Skeletal muscle cell (primary cell): ENCODE measurements at regions not wholly inside any gene's neighbourhood (a gene's known extent, or its start where the extent isn't known, plus 50 kb on each side); places are given as distances from the start of the nearest gene placed in this dataset.

Experiments used
- DNase-seq: peaks from one replicate; pipeline ENCODE4 v3.0.0-alpha.2; 2010; ENCODE audit warnings: low read depth
- H3K4me3 ChIP-seq: 2 replicates; pipeline ENCODE4 v1.5.1; 2011; ENCODE audit warnings: low read depth, mild to moderate bottlenecking, control low read depth, low read length, moderate library complexity

DNA sequence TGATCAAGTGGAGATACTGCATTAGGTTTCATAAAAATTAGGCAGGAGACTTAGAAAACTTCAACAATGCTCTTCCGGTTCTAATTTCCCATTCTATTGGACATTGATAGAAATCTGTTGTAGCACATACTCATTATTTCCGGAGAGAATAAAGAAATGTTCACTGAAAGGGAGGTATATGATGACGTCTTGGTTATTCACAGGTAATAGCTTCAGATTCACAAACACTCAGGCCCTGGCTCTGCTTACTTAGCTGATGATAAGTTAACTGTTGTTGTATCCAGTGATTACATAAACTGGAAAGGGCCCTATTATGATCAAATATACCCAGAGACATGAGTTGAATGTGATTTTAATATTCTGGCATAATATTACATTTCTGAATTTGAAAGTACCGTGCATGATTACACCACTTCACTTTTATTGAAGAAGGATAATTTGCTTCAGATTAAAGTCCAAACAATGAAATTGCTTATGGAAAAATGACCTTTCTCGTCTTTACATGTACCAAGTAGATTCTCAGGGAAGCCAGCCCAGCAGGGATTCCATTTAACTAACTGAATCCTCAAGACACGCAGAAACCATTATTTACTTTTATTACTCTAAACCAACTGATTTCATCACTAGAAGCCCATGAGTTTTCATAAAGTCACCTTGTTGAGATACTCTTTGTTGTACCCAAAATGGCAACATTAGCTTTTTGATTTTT is 288.0 kb upstream of the PITRM1 start:
- H3K4me3 ChIP-seq: no peak overlapping the region
- DNase-seq: no peak

DNA sequence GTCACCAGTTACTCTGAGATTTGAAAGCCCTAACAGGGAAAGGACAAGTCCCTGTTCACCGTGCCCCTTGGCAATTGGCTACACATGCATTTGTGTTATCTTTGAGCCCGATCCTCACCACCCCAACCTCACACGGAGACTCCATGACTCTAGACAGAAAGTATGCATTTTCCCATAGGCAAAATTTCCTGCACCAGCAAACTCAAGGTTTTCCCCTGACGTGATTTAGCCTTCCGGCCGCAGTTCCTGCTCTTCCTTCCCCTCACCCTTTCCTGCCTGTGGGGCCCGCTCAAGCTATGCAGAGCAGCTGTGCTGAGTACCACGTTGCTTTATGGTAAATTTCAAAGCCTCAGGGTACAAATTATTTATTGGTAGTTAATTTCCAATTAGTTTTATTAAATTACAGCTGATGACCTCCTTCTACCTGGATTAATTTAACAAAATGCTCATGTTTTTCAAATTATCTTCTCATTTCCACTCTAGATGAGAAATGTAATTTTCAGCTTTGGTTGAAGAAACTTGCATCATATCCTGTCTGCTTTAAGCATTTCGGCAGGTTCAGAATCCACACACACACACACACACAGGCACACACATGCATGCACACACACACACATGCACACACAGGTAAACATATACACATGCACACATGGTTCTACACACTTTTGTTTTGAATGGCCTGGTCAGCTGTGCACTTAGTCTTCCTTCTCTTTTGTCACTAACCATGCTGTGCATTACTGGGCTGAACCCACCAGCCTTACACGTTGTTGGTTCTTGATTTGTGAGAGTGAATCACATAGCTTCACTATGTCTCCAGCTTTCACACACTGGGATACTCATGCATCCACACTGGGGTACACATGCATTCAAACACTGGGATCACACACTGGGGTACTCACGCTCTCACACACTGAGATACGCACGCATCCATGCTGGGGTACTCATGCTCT is 283.1 kb upstream of the PITRM1 start:
- DNase-seq: no peak
- no peak overlapping the region for H3K4me3 ChIP-seq

DNA sequence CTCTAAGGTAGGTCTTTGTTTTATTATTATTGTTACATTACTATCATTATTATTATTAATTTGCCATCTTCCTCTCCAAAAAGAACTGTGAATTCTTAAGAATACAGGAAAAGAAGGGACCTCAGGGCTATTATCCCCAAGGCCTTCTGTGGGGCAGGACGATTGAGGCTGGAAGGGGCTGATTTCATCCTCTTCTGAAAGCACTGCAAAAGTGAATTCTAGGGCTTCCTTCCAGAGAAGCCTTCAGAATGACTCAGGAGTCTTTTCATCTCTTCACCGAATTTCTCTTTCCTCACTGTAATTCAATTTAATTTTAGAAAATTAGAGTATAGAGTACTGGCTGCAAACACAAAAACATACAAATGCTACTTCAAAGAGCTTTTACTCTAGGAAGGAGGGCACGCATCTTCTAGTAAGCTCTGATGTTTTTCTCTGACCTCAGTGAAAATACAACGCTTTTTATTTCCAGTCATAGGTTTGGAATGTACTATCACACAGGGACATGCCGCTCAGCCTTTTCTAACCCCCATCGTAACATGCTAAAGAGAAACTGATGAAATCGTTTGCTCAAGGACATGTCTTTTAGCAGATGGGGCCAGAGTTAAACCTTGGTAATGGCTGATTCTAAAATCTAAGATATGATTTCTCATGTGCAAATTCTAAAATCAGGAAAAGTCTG is 280.2 kb upstream of the PITRM1 start:
- peak overlapping the region; percentile 12 for H3K4me3 ChIP-seq
- DNase-seq: peak; percentile 93

DNA sequence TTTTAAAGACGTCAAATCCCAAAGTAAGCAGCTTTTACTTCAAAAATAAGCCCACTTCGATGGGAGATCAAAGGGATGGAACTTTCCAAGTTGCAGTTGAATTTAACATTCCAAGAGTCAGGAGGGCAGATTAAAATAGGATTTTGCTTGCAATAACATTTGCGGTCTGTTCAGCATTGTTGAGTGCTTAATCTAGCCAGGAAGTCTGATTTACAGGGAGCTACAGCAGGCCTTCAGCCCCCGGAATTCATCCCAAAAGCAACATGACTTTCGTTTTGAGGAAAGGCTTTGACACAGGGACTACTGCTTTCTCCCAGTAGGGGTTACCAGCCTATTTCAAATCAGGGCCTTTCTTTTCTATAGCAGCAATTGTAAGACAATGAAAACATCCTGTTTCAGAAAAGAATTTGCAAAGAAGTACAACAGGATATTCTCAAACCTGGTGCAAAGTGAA is 279.6 kb upstream of the PITRM1 start:
- DNase-seq: peak; percentile 92

DNA sequence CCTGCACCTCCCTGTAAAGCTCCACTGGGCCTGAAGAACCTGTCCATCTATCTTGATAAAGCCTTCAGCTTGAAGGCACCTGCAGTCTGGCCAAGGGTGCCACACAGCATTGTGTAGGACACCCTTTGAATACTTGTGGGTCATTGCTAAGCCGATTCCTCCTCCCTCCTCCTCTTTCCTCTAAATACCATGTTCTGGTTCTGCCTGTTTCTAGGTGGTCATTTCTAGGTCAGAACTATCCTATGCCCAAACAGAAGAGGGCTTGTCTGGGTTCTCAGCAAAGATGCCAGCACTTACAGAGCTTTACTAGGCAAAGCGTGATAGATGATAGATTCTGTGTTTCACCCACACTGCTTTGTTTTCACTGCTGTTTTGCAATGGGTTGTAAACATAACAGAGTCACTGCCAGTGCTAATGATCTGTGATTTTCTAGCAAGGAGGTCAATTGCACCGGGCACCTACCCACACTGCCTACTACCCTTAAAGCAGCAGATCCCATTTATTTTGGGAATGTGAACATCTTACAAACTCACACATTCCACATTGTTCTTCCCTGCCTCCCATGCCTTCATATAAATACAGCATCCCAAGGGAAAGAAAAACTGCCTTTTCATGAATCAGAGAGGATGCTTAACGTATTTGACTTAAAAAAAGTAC is 279.1 kb upstream of the PITRM1 start:
- peak overlapping the region; percentile 5 for H3K4me3 ChIP-seq
- no peak for DNase-seq

More for the DNA sequence above, 279.6 kb upstream of the PITRM1 start:
- peak overlapping the region; percentile 5 for H3K4me3 ChIP-seq

DNA sequence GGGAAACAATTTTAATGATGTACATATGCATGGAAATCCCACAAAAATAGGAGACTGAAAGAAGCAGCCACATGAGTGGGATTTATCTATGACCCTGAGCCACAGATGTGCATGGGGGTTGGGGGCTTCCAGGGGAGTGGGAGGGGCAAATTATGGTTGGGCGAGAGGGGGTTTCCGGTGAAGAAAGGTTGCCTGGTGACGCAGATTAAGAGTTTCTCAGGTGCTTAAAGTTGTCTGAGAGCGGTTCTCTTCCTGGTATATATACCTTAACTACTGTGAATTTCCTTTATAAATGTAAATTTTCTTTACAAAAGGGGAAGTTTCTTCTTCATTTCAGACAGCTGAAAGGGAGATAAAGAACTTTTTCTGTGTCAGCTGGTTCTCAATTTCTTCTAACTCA is 273.6 kb upstream of the PITRM1 start:
- no peak for DNase-seq
- H3K4me3 ChIP-seq: no peak overlapping the region

DNA sequence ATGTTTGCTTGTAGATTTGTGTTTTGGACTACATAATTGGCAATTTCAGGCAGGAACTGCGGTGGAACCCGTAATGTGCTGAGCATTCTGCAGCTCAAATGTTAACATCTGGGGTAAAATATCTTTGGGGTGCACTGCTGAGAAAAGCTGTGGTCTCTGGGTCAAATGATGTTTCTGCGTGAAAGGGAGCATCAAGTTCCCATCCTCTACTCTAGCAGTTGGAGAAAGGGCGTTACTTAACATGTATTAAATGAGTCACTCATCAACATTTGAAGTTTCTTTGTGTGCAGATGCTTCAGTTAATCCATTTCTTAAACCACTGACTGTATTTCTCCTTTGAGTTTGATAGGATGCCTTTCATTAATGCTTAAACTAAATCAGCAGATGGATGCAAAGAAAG is 273.1 kb upstream of the PITRM1 start:
- DNase-seq: no peak
- no peak overlapping the region for H3K4me3 ChIP-seq

DNA sequence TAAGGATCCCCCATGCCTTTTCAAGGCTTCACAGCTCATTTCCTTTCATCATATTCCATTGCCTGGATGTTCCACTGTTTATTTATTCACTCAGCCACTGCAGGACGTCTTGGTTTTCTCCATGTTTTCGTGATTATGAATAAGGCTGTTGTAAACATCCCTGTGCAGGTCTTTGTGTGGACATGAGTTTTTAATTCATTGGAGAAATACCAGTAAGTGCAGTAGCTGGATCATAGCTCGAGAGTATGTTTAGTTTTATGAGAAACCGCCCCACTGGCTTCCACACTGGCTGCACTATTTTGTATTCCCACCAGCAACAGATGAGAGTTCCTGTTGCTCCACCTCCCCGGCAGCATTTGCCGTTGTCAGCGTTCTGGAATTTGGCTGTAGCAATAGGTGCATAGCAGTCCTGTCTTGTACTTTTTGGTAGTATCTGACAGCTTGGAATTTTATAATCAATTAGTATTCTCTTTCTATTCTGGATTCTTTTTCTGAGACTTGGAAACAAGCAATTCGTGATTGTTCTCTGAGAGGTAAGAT is 269.9 kb upstream of the PITRM1 start:
- no peak for DNase-seq

DNA sequence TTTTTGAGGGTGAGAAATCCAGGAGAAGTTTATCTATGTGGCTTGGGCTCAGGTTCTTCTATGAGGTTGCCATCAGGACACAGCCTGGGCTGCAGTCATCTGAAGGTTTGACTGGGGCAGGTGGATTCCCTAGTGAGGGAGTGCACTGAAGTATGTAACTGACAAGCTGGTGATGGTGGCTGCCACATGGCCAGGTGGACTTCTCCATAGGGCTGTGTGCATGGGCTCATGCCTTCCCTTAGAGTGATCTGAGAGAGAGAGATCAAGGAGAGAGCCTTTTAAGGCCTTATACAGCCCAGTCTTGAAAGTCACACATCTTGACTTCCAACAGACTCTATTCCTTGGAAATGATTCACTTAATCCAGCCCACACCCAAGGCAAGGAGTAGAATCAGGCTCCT is 266.6 kb upstream of the PITRM1 start:
- no peak for DNase-seq
- no peak overlapping the region for H3K4me3 ChIP-seq

More for the DNA sequence above, 269.9 kb upstream of the PITRM1 start:
- no peak overlapping the region for H3K4me3 ChIP-seq

DNA sequence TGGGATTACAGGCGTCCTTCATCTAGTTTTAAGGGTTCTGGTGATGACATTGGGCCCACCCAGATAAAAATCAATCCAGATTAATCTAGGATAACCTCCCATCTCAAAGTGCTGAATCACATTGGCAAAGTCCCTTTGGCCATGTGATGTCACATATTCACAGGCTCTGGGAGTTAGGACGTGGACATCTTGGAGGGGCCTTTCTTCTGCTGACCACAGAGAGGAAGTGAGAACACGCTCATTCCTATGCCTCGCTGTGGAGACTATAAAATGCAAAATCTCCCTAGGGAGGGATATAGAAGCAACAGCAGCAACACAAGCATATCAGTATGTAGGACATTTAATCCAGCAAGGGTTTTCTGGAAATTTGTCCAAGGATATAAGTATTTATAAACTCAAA is 266.0 kb upstream of the PITRM1 start:
- no peak for DNase-seq
- no peak overlapping the region for H3K4me3 ChIP-seq

DNA sequence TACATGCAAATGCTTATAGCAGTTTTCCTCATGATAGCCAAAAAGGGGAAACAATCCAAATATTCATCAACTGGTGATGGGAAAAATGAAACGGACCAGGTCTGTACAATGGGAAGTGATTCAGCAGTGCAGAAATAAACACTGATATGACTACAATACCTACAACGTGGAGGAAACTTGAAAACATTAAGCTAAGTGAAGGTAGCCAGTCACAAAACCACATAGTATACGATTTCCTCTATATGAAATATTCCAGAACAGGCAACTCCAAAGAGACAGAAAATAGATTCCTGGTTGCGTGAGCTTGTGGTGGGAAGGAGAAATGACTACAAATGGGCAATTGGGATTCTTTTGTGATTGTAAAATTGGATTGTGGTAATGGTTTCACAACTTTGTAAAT is 263.1 kb upstream of the PITRM1 start:
- no peak for DNase-seq
- no peak overlapping the region for H3K4me3 ChIP-seq

DNA sequence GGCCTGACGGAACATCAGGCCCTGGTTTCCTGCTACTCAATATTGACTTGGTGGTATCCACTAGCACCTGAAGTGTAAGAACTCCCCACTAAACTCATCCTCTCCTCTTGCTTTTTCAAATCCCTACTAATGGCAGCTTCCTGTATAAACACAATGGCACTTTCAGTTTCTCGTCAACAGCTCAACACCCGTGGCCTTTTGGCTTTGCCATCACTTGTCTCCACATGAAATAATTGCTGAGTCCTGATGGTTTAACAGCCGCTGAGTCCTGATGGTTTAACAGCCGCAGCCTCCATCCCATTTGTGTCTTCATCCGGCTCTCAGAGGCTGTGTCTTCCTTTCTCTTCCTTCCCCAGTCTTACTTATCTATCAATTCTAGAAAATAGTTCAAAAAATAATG is 261.4 kb upstream of the PITRM1 start:
- no peak for DNase-seq

DNA sequence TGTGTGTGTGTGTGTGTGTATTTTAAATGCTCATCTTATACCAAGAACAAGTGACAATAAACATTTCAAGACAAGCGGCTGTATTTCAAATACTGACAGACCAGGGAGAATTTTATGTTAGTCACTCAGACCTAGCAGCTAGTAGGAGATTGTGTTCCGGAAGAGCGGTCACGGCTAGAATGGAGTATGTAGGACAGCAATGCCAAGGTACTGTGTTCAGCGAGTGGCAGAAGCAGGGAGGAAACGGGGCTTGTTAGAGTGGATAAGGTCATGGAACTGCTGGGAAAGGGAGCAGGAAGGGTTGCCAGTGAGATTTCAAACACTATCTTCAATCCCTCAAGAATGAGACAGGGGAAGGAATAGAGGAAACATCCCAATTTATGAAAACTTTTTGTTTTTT is 260.5 kb upstream of the PITRM1 start:
- DNase-seq: no peak

More for the DNA sequence above, 261.4 kb upstream of the PITRM1 start:
- H3K4me3 ChIP-seq: no peak overlapping the region

DNA sequence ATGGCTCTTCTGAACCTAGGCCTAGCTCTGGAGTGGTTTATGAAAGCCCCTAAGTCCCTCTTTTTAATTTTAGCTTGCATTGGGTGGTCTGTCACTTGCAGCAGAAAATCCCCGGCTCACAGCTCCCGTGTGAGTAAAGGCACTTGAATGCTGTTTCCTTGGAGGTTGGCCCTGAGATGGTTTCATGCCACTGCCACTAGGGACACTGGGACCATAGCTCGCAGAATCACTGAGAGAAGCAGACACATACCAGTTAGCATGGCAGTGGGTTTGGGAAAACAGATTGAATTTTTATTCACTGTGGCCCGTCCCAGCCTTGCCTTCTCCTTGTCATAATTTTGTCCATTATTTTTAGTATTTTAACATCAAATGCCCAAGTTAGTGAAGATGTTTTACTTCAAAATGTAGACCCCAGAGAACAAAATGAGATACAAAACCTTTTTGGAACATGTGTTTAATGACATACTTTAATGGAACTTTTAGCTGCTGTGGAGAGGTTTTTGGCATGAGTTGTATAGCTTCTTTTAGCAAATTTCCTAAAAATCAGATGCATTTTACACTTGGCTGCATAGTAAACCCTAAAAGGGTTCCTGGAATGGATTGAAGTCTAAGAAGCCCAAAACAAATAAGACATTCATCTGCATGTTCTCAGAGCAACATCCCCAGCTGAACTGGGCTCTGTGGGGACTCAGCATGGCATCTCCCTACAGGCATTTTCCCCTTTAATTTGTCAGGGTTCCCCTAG is 259.7 kb upstream of the PITRM1 start:
- DNase-seq: no peak

More for the DNA sequence above, 260.5 kb upstream of the PITRM1 start:
- H3K4me3 ChIP-seq: no peak overlapping the region

DNA sequence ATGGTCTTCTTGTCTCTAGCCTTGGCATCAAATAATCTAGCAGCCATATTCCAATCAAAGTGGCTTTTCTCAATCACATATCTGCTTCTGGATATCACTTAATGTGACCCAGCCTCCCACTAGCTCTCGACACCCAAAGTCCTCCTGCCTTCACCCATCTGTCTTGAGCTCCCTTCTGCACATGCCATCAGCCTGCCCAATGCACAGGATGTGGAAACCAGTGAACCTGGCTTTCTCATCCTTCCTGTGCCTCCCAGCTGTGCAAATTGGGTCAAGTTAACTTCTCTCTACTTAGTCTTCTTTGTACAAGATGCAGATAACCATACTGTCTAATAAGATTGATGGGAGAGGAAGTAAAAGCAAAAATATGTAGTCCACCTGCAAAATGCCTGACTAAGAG is 257.9 kb upstream of the PITRM1 start:
- H3K4me3 ChIP-seq: no peak overlapping the region
- no peak for DNase-seq

More for the DNA sequence above, 259.7 kb upstream of the PITRM1 start:
- H3K4me3 ChIP-seq: no peak overlapping the region

DNA sequence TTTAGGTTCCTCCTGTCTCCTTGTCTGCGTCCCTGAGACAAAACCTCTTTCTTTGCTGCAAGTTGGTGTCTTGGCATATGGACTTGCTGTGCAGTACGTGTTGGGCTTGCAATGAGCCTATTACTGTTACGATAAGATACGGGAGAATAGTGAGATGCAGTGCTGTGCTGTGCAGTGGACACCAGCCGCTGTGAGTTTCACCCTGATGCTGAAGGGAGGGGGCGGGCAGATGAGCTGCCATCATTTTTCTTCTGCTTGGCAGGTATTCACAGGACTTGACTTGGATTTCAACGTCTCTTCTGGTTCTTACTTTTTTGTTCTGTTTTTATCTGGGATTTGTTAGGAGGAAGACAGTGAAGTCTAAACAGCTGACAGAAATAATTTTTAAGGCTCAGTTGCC is 257.1 kb upstream of the PITRM1 start:
- no peak for DNase-seq

DNA sequence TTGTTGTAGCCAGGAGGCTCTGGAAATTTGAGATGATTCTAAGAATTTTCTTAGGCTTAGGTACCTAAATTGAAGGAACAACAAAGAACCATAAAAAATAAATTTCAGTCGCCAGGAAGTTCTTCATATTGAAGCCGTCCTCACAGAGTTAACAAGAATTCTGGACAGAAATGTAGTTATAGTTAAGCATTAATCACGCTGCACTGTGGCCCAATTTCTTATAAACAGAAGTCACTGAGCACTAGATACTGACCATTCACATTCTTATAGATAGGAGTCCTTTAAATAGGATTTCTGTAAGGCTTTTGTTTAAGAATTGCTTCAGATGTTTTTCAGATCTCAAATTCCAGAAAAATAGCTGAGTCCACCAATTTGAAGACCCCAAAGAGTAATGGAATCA is 256.2 kb upstream of the PITRM1 start:
- H3K4me3 ChIP-seq: no peak overlapping the region
- no peak for DNase-seq

More for the DNA sequence above, 257.1 kb upstream of the PITRM1 start:
- no peak overlapping the region for H3K4me3 ChIP-seq

DNA sequence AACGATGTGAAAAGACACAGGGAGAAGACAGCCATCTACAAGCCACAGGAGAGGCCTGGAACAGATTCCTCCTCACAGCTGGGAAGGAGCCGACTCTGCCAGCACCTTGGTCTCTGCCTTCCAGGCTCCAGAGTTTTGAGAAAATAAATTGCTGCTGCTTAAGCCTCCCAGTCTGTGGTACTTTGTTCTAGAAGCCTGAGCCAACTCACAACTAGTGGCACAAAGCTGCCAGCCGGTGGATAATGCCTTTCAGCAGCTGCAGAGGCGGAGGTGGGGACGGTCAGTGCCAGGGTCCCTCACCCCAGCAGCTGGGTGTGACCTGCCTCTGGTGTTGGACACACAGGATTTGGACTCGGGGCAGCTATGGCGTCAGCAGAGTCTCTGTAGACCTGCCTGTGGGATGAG is 255.4 kb upstream of the PITRM1 start:
- H3K4me3 ChIP-seq: no peak overlapping the region
- DNase-seq: peak; percentile 31

DNA sequence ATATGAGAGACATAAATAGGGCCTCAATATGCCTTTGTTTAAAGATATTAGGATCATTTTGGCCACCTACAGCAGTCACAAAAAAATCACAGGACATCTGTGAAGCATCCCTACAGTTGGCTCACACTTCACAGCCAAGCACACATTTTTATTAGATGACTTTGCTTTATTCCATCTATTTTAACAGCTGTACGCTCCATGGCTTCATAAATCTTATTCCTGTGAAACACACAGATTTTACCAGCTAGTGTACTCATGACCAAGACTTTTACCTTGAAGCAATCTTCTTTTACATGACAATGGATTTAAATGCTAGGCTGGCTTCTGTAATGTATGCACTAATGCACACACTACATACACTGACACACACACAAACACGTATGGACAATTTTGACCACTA is 254.8 kb upstream of the PITRM1 start:
- no peak for DNase-seq
- no peak overlapping the region for H3K4me3 ChIP-seq
